GM12872 (cell line): ENCODE measurements at regions not wholly inside any gene's neighbourhood (a gene's known extent, or its start where the extent isn't known, plus 50 kb on each side); places are given as distances from the start of the nearest gene placed in this dataset.

Experiments
- TF ChIP-seq, protein P1 (sequence below): IDR thresholded peaks from 3 replicates; pipeline ENCODE4 v1.5.1; 2011; ENCODE audit warnings: low read depth, mild to moderate bottlenecking, low read length, moderate library complexity; ENCODE audit not compliant: insufficient read depth

DNA sequence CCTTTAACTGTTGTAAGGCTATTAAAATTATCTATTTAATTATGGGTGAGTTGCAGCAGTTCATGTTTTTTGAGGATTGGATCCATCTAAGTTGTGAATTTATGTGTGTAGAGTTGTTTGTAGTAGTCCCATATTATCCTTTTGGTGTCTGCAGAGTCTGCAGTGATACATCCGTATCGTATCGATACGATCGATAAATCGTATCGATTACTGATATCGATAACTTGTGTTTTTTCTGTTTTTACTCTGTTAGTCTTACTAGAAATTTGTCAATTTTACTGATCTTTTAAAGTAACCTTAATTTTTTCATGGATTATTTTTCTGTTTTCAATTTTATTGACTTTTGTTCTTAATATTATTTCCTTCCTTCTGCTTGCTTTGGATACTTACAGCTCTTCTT lies 462.5 kb upstream of the SOX5 start:
- TF ChIP-seq, protein P1, sequence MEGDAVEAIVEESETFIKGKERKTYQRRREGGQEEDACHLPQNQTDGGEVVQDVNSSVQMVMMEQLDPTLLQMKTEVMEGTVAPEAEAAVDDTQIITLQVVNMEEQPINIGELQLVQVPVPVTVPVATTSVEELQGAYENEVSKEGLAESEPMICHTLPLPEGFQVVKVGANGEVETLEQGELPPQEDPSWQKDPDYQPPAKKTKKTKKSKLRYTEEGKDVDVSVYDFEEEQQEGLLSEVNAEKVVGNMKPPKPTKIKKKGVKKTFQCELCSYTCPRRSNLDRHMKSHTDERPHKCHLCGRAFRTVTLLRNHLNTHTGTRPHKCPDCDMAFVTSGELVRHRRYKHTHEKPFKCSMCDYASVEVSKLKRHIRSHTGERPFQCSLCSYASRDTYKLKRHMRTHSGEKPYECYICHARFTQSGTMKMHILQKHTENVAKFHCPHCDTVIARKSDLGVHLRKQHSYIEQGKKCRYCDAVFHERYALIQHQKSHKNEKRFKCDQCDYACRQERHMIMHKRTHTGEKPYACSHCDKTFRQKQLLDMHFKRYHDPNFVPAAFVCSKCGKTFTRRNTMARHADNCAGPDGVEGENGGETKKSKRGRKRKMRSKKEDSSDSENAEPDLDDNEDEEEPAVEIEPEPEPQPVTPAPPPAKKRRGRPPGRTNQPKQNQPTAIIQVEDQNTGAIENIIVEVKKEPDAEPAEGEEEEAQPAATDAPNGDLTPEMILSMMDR: no peak

DNA sequence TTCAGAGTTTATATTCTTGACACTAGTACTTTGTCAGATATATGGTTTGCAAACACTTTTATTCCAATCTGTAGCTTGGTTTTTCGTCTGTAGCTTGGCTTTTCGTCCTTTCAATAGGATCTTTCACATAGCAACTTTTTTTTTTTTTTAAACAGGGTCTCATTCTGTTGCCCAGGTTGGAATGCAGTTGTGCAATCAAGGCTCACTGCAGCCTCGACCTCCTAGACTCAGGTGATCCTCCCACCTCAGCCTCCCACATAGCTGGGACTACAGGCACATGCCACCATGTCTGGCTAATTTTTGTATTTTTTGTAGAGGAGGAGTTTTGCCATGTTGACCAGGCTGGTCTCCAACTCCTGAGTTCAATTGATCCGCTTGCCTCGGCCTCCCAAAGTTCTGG lies 460.4 kb upstream of the SOX5 start:
- TF ChIP-seq, protein P1: no peak

DNA sequence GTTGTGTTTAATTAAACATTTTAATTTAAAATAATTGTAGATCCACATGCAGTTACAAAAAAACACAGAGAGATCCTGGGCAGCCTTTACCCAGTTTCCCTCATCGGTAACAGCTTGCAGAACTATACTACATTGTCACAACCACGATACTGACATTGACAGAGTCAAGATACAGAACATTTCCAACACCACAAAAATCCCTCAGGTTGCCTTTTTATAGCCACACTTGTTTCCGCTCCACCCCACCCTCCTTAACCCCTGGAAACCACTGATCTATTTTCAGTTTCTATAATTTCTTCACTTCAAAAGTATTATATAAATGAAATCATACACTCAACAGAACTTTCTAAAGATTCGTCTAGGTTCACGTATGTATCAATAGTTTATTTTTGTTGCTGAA lies 458.8 kb upstream of the SOX5 start:
- TF ChIP-seq, protein P1: no peak

DNA sequence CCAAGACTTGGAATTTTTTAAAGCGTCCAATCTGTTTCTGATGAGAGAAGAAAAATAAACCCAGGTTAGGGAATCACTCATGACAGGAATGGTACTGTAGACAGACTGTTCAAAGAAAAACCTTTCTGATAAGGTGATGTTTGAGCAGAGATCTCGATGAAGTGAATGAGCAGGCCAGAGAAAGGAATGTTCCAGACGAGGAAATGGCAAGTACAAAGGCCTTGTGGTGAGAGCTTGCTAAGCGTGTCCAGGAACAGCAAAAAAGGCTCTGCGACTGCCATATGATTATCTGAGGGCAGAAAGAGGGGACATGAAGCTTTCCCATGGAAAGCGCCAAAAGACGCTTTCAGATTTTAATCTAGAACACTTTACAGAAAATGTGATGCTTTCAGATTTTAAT lies 458.4 kb upstream of the SOX5 start:
- TF ChIP-seq, protein P1: no peak

DNA sequence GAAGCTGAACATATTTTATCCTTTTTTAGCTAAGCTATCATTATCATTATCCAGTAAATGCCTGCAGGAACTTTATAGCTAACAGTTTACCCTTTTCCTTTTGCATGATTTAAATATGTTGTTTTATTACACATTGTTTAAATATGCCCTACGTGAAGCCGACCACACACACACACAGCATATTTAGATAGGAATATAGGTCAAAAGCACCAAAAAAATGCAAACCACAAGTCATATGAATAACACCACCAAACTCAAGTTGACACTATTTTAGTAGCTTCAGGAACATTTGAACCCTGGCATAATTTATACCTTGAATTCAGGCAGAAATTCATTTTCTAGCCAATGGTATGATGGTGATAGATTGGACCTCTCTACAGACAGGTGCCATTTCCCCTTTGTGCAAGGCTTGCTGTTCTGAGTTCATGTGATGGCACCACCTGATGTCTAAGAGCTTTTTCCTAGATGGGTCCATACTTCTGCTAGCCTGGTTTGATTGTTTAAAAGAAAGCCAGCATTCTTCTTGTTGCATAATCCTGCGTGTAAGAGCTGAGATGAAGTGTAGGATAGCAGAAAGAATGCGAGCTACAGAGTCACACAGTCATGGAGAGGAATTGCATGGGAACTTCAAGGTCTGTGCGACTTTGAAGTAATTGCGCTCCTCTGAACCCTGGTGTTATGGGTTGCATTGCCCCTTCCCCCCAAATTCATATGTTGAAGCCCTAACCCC lies 454.8 kb upstream of the SOX5 start:
- TF ChIP-seq, protein P1: no peak

DNA sequence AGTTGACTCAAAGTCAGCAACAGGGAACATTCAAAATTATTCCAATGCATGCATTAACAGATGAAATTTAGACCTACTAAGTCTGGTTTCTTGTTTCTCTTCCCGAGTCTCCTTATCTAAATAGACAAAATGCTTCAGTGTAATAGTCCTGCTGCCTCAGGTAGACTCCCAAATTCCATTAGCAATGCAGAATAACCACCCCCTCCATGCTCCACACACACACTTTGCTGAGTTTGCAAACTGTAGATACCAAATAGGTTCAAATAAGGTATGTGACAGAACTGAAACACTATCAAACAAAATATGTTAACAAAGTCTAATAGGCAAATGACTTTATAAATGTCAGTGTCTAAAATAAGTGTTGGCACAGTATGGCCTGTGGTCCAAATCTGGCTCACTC lies 451.1 kb upstream of the SOX5 start:
- TF ChIP-seq, protein P1: no peak

DNA sequence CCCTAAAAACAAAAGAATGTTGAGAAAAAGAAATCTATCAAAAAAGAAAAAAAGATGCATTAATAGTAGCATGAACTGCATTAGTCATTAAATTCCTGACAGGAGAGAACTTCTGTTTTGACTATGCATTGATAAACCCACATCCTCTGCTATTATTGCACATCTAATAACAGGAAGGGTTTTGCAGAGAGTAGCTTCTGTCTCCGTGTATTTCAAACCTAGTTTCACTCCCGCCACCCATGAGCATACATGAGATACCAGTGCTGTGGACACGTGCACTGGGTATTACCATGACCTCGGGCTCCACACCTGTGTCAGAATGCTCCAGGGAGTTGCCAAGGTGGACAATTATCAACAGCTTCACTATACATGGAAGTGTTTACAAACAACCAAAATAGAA lies 449.1 kb upstream of the SOX5 start:
- TF ChIP-seq, protein P1: no peak

DNA sequence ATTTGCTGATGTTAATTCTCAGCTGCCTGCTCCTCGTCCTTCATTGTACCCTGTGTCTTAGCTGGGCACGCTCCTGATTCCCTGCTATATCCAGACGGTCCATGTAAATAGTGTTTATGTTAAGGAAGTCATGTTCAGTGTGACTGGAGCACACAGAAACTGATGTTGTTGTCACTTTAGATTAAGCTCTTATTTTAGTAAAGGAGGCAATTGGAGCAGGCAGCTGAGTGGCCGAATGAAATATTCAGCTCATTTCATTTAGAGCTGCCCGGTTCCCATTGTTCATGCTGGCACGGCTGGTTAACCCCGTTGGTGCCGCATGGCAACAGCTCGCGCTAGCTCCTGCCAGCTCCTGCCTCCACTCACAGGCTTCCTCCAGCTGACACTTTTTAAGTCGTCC lies 446.8 kb upstream of the SOX5 start:
- TF ChIP-seq, protein P1: no peak
